NCI-H2081 treated with DMSO at 0.1 percent for 48 hours (cell line): ENCODE measurements at regions not wholly inside any gene's neighbourhood (a gene's known extent, or its start where the extent isn't known, plus 50 kb on each side); places are given as distances from the start of the nearest gene placed in this dataset.
"Not testable (repeated sequence)": the region's sequence is repeated elsewhere in the genome, so short reads cannot be mapped to it uniquely, and the experiment has no call there.

ENCODE experiments used
- DNase-seq: peaks from one replicate; lab custom pipeline; 2025; lab: John Stamatoyannopoulos, UW

DNA sequence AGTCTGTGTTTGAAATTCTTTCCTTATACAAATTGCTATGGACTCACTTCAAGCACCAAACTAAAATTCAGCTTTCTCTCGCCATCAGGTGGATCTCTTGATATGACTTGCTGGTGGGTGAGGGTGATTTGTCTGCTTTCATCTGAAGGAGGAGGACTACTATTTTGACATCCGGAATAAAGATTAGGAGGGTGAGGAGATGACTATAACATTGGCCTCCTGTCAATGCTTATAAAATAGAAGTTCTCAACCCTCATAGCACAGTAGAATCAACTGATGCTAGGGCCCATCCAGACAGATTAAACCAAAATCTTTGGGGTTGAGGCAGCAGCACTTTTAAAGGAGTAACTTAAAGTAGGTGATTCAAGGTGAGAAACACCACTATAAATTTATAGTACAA, 120.4 kb upstream of the DNAJC10 start:
- no peak for DNase-seq

DNA sequence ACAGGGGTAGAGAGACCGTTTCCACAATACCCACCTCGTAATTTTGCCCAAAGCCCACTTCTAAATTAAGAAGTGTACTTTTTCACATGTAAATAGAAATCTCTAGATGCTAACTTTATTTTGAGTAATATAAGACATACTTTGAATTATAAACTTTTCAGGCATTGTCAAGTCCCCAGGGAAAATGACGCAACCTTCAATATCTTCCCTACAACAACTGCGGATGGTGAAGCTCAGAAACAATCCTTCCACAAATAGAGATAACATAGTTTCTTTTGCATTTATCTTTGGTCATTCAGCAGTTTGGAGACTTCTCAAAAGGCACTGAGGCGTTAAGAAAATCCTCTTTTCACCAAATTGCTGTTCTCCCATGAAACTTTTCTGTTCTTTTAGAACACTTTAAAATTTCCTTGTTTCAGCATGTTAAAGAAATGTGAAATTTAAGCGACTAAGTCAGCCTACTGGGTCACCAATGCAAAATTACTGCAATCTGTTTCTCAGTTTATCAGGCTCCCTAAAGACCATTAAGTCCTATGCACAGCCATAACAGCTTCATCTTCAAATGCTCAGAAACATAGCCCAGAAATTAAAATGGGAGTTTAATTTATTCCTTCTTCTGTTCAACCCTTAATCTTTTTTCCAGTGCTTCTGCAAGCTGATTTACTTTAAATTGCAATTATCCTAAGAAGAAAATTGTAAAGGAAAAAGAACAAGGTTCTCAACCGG, 118.3 kb upstream of the DNAJC10 start:
- no peak for DNase-seq

GRCh38 chr2:182598626-182599025, 117.4 kb upstream of the DNAJC10 start:
- no peak for DNase-seq

DNA sequence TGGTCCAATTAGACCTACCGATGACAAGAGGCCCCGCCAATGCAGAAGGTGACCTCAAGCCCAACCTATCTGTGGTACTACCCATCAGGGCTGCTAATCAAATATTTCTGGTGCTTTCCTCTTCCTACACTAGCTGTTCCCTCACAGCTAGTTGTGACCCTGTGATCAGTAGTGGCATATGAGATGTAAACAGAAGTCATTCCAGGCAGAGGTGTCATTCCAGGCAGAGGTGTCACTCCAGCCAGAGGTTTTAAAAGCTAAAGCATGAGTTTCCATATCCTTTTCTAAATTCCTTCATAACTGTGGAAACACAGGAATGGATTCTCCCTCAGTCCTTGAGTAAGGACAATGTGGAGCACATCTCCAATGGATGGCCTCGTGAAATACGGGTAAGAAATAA, 110.9 kb upstream of the DNAJC10 start:
- DNase-seq: no peak

DNA sequence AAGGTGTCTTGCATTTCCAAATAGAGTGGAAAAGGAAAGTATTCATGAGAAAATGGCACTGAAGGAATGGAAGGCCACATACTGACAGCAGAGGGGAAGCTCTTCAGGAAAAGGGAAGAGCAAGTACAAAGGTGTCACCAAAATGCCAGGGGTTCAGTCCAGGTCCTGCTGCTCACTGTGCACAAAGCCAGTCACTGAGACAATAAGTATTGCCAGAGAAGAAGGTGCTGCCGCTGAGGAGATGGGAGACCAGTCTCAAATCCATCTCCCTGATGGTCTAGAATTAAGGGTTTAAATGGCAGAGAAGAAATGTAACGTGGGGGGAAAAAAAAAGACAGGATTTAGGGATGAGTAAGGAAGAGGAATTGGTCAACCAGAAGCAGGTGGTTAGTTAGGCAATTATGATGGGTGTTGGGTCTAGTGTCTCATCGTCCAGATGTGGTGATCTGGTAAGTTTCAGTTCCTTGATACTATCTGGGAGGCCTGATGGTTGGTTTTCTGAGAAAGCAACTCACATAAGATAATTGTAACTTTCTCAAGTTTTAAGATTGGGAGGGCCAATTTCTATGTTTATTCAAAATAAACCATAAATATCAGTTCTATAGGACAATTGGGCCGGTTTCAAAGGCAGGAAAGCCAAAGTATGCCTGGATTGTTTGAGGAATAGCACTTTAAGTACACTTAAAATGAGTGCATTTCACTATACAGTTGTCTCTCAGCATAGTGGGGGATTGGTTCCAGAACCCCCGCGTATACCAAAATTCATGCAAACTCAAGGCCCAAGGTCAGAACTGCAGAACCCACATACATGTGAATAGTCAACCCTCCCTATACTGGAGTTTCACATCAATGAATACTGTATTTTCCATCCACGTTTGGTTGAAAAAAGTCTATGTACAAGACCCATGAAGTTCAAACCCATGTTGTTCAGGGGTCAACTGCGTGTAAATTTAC, 109.1 kb upstream of the DNAJC10 start:
- DNase-seq: no peak

DNA sequence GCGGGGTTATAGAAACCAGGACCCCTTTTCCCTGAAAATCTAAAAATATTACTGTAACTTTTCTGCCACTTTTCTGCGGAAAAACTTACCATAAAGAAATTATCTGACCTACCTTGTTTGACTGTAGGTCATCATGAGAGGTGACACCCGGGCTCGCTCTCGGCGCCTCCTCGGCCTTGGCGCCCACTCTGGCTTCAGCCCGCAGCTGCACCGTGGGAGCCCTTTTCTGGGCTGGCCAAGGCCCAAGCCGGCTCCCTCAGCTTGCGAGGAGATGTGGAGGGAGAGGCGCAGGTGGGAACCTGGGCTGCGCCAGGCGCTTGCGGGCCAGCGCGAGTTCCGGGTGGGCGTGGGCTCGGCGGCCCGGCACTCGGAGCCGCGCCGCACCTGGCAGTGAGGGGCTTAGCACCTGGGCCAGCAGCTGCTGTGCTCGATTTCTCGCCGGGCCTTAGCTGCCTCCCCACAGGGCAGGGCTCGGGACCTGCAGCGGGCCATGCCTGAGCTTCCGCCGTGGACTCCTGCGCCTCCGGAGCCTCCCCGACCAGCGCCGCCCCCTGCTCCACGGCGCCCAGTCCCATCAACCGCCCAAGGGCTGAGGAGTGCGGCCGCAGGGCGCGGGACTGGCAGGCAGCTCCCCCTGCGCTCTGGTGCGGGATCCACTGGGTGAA, 107.7 kb upstream of the DNAJC10 start:
- DNase-seq: no peak

GRCh38 chr2:182609005-182609404, 107.1 kb upstream of the DNAJC10 start:
- not testable (repeated sequence) for DNase-seq

DNA sequence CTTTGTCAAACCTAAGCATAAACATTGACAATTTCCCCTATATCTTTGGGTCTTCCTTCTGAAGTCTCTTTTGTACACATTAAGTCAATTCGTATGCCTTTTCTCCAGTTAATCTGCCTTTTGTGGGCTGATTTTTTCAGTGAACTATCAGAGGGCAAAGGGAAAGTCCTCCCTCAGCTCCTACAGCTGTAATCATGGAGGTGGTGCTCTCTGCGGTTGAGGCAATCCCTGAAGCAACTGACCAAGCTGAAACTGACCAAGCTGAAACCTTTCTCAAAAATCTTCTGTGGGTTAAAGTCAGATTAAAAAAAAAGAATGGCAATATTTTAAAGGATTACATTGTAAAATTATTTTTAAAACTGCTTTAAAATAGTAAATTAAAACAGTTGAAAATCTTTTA, 105.8 kb upstream of the DNAJC10 start:
- DNase-seq: no peak

DNA sequence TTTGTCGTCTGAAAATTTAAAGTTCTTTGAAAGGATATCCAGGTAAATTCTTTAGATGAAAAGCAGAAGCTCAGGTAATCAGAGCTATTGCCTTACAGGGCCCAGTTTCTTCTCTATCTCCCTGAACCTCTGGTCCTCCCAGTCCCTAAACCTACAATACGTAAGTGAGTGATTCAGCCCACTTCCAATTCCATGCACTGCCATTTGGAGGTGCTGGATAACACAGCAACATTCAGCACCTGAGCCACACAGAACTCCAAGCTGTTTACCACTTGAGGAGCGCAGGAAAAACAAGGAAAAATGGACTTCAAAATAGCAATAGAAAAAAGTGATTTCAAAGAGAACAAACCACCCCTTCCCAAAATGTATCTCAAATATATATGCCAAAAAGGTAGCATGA, 105.0 kb upstream of the DNAJC10 start:
- DNase-seq: no peak

- no peak for DNase-seq
These were observed 101.0 kb upstream of the DNAJC10 start for GRCh38 chr2:182615036-182615435.

- DNase-seq: no peak
These were observed 99.3 kb upstream of the DNAJC10 start for GRCh38 chr2:182616471-182617393.

DNA sequence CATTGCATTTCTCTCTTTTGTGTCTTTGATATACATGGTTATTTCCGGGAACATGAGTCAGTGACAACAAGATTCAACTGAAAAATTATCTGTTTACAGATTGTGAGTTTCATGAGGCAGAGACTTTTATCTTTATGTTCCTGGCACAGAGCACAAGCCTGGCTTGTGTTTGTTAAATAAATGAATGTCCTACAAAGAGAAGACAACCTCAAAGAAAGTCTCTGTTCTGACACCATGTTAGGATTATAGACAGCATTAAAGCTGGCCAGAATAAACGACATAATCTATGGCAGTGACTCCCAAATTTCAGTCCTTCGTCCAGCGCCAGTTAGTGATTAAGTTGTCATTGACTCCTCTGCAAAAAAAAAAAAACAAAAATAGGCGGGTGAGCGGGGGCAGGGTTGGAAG, 97.4 kb upstream of the DNAJC10 start:
- no peak for DNase-seq

- no peak for DNase-seq
These were observed 96.8 kb upstream of the DNAJC10 start for GRCh38 chr2:182619276-182619675.

- DNase-seq: no peak
These were observed 94.9 kb upstream of the DNAJC10 start for GRCh38 chr2:182621191-182621590.

DNA sequence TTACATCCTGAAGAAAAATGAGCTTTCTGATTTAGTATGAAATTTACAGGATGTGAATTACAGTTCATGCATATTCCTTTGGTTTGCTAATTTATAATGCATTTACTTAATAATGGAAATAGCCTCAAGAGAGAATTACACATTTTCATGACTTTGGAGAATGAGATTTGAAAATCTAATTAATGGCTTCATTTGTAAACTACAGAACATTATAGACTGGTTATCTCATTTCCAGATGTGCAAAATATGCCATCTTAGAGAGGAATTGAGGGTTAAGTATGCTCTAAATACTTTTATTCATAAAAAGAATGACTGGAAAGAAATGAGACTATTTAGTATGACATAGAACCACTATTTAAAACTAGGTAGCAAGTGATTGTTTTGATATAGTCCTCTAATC, 94.2 kb upstream of the DNAJC10 start:
- DNase-seq: no peak

GRCh38 chr2:182622231-182622630, 93.8 kb upstream of the DNAJC10 start:
- DNase-seq: no peak

GRCh38 chr2:182625814-182626213, 90.2 kb upstream of the DNAJC10 start:
- peak; percentile 92 for DNase-seq

GRCh38 chr2:182628916-182629315, 87.1 kb upstream of the DNAJC10 start:
- no peak for DNase-seq

DNA sequence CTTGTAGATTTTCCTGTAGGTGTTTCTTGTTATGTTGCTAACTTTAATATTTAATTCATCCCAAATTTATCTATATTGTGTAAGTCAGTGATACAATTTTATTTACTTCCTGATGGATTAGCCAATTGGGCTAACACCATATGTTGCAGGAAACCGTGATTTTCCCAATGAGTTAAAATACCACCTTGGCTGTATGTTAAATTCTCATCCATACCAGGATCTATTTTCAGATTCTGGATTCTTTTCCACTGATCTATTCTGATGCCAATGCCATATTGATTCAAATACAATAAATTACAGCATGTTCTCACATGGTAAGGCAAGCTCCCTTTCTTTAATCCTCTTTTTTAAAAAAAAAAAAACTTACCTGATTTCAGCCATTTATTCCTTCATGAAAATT, 85.8 kb upstream of the DNAJC10 start:
- no peak for DNase-seq

DNA sequence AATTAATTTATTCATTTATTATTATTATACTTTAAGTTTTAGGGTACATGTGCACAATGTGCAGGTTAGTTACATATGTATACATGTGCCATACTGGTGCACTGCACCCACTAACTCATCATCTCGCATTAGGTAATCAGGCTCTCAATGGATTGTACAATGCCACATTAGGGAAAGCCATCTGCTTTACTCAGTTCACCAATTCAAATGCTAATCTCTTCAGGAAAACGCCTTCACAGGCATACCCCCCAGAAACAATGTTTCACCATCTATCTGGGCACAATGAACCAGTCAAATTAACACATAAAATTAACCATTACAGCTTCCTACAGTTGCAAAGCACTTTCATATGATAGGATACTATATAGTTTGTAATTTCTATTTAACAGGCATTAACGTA, 84.8 kb upstream of the DNAJC10 start:
- no peak for DNase-seq

DNA sequence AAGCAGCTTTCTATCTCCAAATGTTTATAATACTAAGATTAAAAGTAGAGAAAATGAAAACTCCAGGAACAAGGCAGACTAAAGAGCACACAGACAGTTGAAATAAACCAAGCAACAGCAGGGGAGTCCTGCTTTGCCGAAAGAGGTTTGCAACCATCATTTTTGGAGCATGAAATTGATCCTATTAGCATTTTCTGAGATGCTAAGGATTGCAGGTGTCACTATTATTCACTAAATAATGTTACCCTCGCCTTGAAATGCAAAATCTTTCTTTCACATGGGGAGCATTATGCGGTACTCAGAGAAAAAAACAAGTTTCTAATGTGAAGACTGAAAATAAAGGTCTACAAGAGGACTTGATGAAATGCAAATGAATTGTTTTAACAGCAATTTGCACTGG, 81.7 kb upstream of the DNAJC10 start:
- DNase-seq: no peak

- DNase-seq: no peak
These were observed 79.4 kb upstream of the DNAJC10 start for GRCh38 chr2:182636699-182637098.
